SU-DHL-6 (cell line): ENCODE measurements at regions not wholly inside any gene's neighbourhood (a gene's known extent, or its start where the extent isn't known, plus 50 kb on each side); places are given as distances from the start of the nearest gene placed in this dataset.

Experiments used
- H2AFZ ChIP-seq: fragments of 200-600 bp; sonication (generic); 2 replicates; pipeline ENCODE4 v1.6.1; 2014; ENCODE audit warnings: low read depth, mild to moderate bottlenecking, moderate library complexity, mixed read lengths, antibody characterized with exemption, low read length; ENCODE audit not compliant: severe bottlenecking
- H3F3A ChIP-seq: fragments of 200-600 bp; shearing (Covaris generic); 2 replicates; pipeline ENCODE4 v1.6.0; 2016; ENCODE audit warnings: antibody characterized with exemption, mild to moderate bottlenecking; ENCODE audit not compliant: insufficient read depth
- H3K27ac ChIP-seq: fragments of 200-600 bp; sonication (generic); 2 replicates; pipeline ENCODE4 v1.5.1; 2016; ENCODE audit warnings: low read depth, mild to moderate bottlenecking, low read length, moderate library complexity, mixed read lengths
- H3K27me3 ChIP-seq: fragments of 200-600 bp; sonication (generic), shearing (Covaris generic); 2 replicates; pipeline ENCODE4 v1.6.0; 2014; ENCODE audit warnings: mild to moderate bottlenecking, low read length
- H3K36me3 ChIP-seq: fragments of 200-600 bp; sonication (generic); 2 replicates; pipeline ENCODE4 v1.6.1; 2014; ENCODE audit warnings: mild to moderate bottlenecking, low read length, mixed read lengths
- H3K4me2 ChIP-seq: fragments of 300-600, 200-600 bp; shearing (Covaris generic), sonication (generic); 2 replicates; pipeline ENCODE4 v1.6.0; 2014; ENCODE audit warnings: low read length, low read depth, mild to moderate bottlenecking; ENCODE audit not compliant: poor library complexity, severe bottlenecking
- H3K4me3 ChIP-seq: fragments of 200-600 bp; sonication (generic); 2 replicates; pipeline ENCODE4 v1.5.1; 2014; ENCODE audit warnings: antibody characterized with exemption, low read length, mild to moderate bottlenecking, mixed read lengths; ENCODE audit not compliant: insufficient read depth, poor library complexity, severe bottlenecking
- H3K79me2 ChIP-seq: fragments of 200-600 bp; sonication (generic); 2 replicates; pipeline ENCODE4 v1.6.1; 2014; ENCODE audit warnings: mild to moderate bottlenecking, low read length, moderate library complexity; ENCODE audit not compliant: insufficient read depth
- H3K9ac ChIP-seq: fragments of 200-600 bp; sonication (generic); 2 replicates; pipeline ENCODE4 v1.7.0; 2014; ENCODE audit warnings: mild to moderate bottlenecking, low read length
- H3K9me2 ChIP-seq: fragments of 200-600 bp; sonication (generic); replicated peaks from 2 replicates; pipeline ENCODE4 v1.6.1; 2014; ENCODE audit warnings: low read length; ENCODE audit not compliant: insufficient read depth
- H3K9me3 ChIP-seq: fragments of 200-600 bp; sonication (generic); 2 replicates; pipeline ENCODE4 v1.6.1; 2014; ENCODE audit warnings: low read length, mixed read lengths; ENCODE audit not compliant: insufficient read depth
- H4K20me1 ChIP-seq: fragments of 200-600 bp; sonication (generic); 2 replicates; pipeline ENCODE4 v1.6.1; 2014; ENCODE audit warnings: low read depth, mild to moderate bottlenecking, antibody characterized with exemption, low read length, moderate library complexity, mixed read lengths
- CTCF ChIP-seq: fragments of 200-600 bp; sonication (generic); IDR thresholded peaks from one replicate; pipeline ENCODE4 v1.5.1; 2017; ENCODE audit warnings: antibody characterized with exemption, mild to moderate bottlenecking, low read length, moderate library complexity; ENCODE audit not compliant: insufficient read depth, poor library complexity, severe bottlenecking
- EZH2phosphoT487 ChIP-seq: fragments of 200-600 bp; sonication (generic), shearing (Covaris generic); conservative IDR thresholded peaks from 2 replicates; pipeline ENCODE4 v1.6.1; 2018; ENCODE audit warnings: mild to moderate bottlenecking, antibody characterized with exemption, low read length, moderate library complexity, mixed read lengths

- Histone ChIP-seq H3K9ac (no peak overlapping the region), H3K9me3 (no peaks in the 10 kb centered on the region), H3F3A (no peaks in the 10 kb centered on the region), H2AFZ (no peak overlapping the region), H3K27ac (no peak overlapping the region), H3K79me2 (no peaks in the 10 kb centered on the region), H4K20me1 (no peaks in the 10 kb centered on the region), H3K27me3 (no peaks in the 10 kb centered on the region), H3K9me2 (no peaks in the 10 kb centered on the region), H3K4me2 (no peak overlapping the region), H3K4me3 (no peak overlapping the region), H3K36me3 (no peaks in the 10 kb centered on the region)
- TF ChIP-seq EZH2phosphoT487 (no peak), CTCF (no peak)
Measured at GRCh38 chr10:78639629-78640028, 429.1 kb upstream of the ZMIZ1 start.

GRCh38 chr10:78640796-78641636 is 427.8 kb upstream of the ZMIZ1 start:
- Histone ChIP-seq H3K27me3 (no peaks in the 10 kb centered on the region), H3K36me3 (no peaks in the 10 kb centered on the region), H3K9me3 (no peaks in the 10 kb centered on the region), H4K20me1 (no peaks in the 10 kb centered on the region), H3K79me2 (no peaks in the 10 kb centered on the region), H3K9ac (no peak overlapping the region), H3K27ac (no peak overlapping the region), H2AFZ (no peak overlapping the region), H3F3A (no peaks in the 10 kb centered on the region), H3K4me2 (no peak overlapping the region), H3K4me3 (no peak overlapping the region), H3K9me2 (no peaks in the 10 kb centered on the region)
- TF ChIP-seq CTCF (no peak), EZH2phosphoT487 (no peak)

- TF ChIP-seq EZH2phosphoT487 = no peak
- no peak for TF ChIP-seq CTCF
- Histone ChIP-seq H3K9ac (no peak overlapping the region), H2AFZ (no peak overlapping the region)
Measured at GRCh38 chr10:78641693-78642092, 427.1 kb upstream of the ZMIZ1 start.

More at GRCh38 chr10:78641693-78642092, 427.1 kb upstream of the ZMIZ1 start:
- no peaks in the 10 kb centered on the region for H3K79me2 ChIP-seq
- no peaks in the 10 kb centered on the region for H4K20me1 ChIP-seq
- no peak overlapping the region for H3K4me3 ChIP-seq
- no peak overlapping the region for H3K27ac ChIP-seq
- no peaks in the 10 kb centered on the region for H3K9me3 ChIP-seq
- no peaks in the 10 kb centered on the region for H3K9me2 ChIP-seq
- no peaks in the 10 kb centered on the region for H3F3A ChIP-seq
- H3K4me2 ChIP-seq = no peak overlapping the region
- no peaks in the 10 kb centered on the region for H3K27me3 ChIP-seq
- no peaks in the 10 kb centered on the region for H3K36me3 ChIP-seq
